NB4 (cell line): ENCODE measurements at regions not wholly inside any gene's neighbourhood (a gene's known extent, or its start where the extent isn't known, plus 50 kb on each side); places are given as distances from the start of the nearest gene placed in this dataset.

Experiments used
- DNase-seq: peaks from one replicate; pipeline ENCODE4 v3.0.0; 2010; ENCODE audit warnings: low read depth
- H3K4me3 ChIP-seq: one replicate; pipeline ENCODE4 v1.5.1; 2011; ENCODE audit warnings: mild to moderate bottlenecking, low read depth, low read length, moderate library complexity
- CTCF ChIP-seq: IDR thresholded peaks from one replicate; pipeline ENCODE4 v1.5.1; 2012; ENCODE audit warnings: low read depth, low read length
- MAX ChIP-seq: IDR thresholded peaks from 2 replicates; pipeline ENCODE4 v1.6.1; 2011; ENCODE audit warnings: low read depth, low read length
- MYC ChIP-seq: IDR thresholded peaks from 2 replicates; pipeline ENCODE4 v1.6.1; 2011; ENCODE audit warnings: low read depth, low read length
- POLR2A ChIP-seq: IDR thresholded peaks from 2 replicates; pipeline ENCODE4 v1.6.1; 2011; ENCODE audit warnings: mild to moderate bottlenecking; ENCODE audit not compliant: insufficient read length; ENCODE audit errors: extremely low read depth

GRCh38 chr5:1728846-1729245 lies 70.8 kb downstream of the MRPL36 start:
- no peak for DNase-seq
- TF ChIP-seq CTCF (no peak), POLR2A (no peak), MYC (no peak), MAX (no peak)
- H3K4me3 ChIP-seq, result no peak overlapping the region

- TF ChIP-seq POLR2A, result no peak
- no peak for TF ChIP-seq MAX
- TF ChIP-seq CTCF, result no peak
- no peak for TF ChIP-seq MYC
- H3K4me3 ChIP-seq, result no peak overlapping the region
- no peak for DNase-seq
Measured at GRCh38 chr5:1727571-1727970, 72.1 kb downstream of the MRPL36 start.

GRCh38 chr5:1726956-1727355 lies 72.7 kb downstream of the MRPL36 start:
- no peak for DNase-seq
- TF ChIP-seq MAX (no peak), POLR2A (no peak), MYC (no peak), CTCF (no peak)
- H3K4me3 ChIP-seq, result no peak overlapping the region

GRCh38 chr5:1726469-1726865 lies 73.2 kb downstream of the MRPL36 start:
- H3K4me3 ChIP-seq, result no peak overlapping the region
- no peak for TF ChIP-seq MYC
- TF ChIP-seq CTCF, result no peak
- TF ChIP-seq POLR2A, result no peak
- no peak for TF ChIP-seq MAX
- no peak for DNase-seq

GRCh38 chr5:1725641-1726468 lies 73.8 kb downstream of the MRPL36 start:
- H3K4me3 ChIP-seq, result no peak overlapping the region
- no peak for DNase-seq
- TF ChIP-seq MYC, result no peak

- TF ChIP-seq MAX (no peak), CTCF (no peak), MYC (no peak), POLR2A (no peak)
- no peak for DNase-seq
- H3K4me3 ChIP-seq, result no peak overlapping the region
Measured at GRCh38 chr5:1724822-1725602, 74.6 kb downstream of the MRPL36 start.
